GM19035 (cell line): ENCODE measurements at regions not wholly inside any gene's neighbourhood (a gene's known extent, or its start where the extent isn't known, plus 50 kb on each side); places are given as distances from the start of the nearest gene placed in this dataset.

Experiments
- ATAC-seq: cut with Tn5 transposase; IDR thresholded peaks from one replicate; pipeline ENCODE4 v1.9.1; 2021; ENCODE audit not compliant: unreplicated experiment

DNA sequence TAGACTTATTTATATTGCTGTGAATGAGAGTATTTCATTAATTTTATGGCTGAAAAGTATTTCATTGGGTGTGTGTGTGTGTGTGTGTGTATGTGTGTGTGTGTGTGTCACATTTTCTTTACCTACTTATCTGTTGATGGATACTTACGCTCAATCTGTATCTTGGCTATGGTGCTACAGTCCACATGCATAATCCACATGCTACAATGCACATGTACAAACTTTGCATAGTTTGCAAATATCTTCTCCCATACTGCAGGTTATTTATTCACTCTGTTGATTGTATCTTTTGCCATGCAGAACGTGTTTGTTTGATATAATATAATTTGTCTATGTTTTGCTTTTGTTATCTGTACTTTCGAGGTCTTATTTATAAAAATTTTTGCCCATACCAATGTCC lies 167.8 kb downstream of the RAB28 start:
- no peak for ATAC-seq

DNA sequence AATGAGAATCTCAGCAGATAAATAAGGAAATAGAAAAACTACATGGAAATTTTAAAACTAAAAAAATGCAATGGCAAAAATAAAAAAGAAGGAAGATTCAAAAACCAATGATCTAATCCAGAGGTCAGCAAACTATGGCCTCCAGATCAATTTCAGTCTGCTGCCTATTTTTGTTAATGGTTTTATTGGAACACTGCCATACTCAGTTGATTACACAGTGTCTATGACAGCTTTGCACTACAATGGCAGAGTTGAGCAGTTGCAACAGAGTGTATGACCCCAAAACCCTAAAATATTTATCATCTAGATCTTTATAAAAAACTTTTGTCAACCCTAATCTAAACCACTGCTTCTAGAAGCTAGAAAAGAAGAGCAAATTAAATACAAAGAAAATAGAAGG lies 170.3 kb downstream of the RAB28 start:
- no peak for ATAC-seq

DNA sequence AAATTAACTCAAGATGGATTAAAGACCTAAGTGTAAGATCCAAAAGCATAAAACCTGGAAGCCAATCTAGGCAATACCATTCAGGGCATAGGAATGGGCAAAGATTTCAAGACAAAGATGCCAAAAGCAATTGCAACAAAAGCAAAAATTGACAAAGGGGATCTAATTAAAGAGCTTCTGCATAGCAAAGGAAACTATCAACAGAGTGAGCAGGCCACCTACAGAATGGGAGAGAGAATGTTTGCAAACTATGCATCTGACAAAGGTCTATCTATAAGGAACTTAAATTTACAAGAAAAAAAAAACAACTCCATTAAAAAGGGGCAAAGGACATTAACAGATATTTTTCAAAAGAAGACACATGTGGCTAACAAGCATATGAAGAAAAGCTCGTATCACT lies 171.9 kb downstream of the RAB28 start:
- no peak for ATAC-seq

DNA sequence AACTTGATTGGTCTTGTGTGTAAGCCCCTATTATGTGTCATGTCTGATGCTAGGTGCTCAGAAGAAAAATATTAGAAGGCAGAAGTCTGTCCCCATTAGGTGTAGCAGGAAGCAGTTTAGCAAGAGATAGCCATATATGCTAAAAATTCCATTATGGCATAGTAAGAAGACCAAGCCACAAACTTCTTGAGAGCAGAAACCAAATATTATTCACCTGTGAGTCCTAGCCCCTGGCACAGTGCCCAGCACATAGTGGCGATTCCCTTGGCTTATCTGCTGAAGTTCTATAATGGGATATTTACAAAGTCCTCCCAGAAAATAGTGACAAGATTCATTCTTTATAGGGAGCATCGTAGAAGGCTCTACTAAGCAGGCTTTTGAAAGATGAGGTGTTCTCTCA lies 174.4 kb downstream of the RAB28 start:
- no peak for ATAC-seq

DNA sequence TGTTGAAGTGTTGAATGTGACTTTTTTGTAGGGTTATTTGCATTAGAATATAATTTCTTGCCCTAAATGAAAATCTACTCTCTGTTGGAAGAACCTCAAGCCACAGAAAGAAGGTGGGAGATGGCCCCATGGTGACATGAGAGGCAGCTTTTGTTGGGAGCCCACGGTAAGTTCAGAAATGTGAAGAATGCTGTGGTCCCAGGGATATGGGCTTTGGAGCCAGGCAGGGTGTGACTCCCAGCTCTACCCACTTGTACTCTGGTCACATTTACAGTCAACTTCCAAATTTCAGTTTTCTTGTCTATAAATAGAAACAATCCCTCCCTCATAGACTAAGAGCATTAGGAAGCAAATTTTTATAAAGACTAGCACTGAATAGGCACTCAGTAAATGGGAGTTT lies 177.8 kb downstream of the RAB28 start:
- ATAC-seq, result no peak

DNA sequence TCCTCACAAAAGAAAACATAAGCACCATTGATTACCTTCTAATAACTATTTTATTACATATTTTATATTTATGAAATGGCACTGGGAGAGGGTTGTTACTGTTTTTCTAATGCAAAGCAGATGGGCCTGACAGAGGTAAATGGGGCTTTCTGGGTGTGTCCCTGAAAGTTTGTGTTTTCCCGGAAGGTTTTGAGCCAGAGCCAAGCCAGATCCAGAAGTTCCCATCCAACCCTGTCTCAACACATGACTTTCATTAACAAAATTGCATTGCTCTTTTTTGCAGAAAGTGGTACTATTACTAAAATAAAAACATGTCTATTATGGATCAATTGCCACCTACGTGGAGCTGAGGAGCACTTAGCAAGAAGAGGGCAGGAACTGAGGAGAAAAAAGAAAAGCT lies 181.3 kb downstream of the RAB28 start:
- ATAC-seq, result no peak

DNA sequence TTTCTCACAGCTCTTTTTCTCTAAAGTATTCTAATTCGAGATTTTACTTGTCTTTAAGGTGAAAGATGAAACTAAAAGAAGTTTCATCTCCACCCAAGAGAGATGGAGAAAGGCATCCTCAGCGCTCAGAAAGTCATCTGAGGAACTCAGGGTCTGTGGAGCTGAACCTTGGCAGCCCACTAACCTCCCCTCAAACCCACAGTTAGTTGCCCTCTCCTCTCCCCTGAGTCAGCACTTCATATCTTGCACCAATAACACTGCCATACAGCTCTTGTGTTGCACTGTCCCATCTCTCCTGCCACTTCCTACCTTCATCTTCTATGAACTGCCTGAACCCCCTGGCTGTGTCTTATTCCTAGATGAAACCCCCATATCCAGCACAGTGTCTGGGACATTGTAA lies 184.8 kb downstream of the RAB28 start:
- ATAC-seq, result no peak

DNA sequence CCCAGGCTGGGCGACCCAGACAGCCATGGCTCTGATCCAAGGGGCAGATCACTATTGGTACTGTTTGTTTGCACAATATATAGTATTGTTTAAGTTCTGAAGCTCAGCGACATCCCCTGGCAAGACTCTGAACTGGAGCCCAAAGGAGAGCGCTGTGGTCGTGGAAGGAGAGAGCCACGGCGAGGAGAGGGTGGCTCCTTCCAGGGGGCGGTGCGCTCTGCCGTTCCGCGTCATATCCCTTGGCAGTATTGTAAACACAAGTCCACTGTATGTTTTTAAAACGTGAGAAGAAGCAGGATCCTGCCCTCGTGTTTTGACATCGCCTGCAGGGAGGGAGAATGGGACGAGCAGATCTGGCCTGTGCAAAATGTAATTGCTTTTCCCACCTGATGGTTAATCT lies 185.5 kb downstream of the RAB28 start:
- no peak for ATAC-seq

DNA sequence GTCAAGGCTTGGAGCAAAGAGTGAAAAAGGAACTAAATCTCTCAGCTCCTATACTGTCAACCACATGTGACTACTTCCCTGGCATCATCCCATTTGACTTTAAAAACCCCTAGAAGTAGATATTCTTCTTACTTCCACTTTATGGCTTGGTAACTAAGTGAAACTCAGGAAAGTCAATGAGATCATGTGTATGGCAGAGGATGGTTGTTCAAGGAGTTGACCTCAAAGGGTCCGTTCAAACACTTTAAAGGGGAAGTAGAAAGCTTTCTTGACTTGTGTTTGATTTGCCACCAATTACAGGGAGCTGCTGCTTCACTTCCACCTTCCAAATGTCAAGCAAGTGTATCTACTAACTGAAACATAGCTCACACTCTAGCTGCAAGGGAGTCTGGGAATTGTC lies 187.2 kb downstream of the RAB28 start:
- ATAC-seq, result no peak

DNA sequence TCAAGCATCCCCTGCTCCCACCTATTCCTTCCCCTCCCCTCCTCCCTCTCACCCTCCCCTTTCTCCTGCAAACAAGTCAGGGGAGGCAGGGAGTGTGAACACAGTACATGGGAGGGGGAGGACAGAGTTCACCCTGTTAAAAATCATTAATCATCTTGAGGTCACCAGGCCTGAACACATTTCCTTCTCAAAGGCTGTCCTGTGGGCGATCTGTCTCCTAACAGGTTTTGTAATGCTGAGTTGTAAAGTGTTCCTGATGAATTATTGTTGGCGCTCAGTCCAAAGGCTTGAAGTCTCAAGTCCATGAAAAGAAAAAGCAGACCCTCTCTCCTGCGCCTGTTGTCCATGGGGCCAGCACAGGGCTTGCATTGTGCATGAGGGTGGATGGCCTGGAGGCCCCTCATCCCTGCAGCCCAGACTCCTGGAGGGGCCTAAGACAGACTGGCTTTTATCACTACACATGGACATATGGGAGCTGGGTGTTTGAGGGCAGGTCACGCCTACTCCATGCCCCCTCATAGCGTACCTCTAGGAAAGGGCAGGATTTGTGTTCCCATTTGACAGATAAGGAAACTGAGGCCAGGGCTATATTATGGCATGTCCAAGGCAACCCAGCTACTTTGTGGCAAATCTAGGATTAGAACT lies 189.1 kb downstream of the RAB28 start:
- ATAC-seq, result no peak

DNA sequence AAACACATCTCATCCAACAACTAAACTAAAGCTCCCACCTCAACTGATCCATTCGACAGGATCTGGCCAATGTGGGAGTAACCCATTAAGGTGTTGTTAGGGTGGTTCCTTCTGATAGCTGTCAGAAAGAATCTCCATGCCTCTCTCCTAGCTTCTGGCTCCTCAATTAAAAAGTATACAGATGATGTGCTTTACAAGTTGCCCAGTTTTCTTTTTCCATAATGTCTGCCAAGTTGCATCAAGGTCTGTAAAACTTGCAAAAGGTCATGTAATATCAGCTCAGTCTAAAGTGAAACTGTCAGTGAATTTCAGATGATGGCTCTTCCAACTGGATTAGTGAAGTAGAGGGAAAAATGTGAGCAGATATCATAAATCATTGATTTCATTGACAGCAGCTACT lies 191.8 kb downstream of the RAB28 start:
- ATAC-seq, result no peak

DNA sequence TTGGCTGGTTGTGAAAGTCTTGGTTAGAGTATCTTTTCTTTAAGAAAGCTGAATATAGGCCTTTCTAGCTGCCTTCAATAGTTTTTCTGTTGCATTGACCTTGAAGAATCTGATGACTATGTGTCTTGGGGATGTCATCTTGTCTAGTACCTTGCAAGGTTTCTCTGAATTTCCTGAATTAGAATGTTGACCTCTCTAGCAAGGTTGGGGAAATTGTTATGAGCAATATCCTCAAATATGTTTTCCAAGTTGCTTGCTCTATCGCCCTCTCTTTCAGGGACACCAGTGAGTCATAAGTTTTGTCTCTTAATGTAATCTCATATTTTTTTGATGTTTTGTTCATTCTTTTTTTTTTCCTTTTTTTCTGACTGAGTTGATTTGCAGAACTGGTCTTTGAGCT lies 194.7 kb downstream of the RAB28 start:
- ATAC-seq, result no peak

DNA sequence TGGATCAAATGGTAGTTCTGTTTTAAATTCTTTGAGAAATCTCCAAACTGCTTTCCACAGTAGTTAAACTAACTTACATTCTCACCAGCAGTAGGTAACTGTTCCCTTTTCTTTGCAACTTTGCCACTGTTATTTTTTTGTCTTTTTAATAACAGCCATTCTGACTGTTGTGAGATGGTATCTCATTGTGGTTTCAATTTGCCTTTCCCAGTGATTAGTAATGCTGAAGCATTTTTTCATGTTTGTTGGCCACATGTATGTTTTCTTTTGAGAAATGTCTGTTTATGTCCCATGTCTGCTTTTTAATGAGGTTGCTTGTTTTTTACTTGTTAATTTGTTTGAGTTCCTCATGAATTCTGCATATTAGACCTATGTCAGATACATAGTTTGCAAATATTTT lies 198.8 kb downstream of the RAB28 start:
- ATAC-seq, result no peak

DNA sequence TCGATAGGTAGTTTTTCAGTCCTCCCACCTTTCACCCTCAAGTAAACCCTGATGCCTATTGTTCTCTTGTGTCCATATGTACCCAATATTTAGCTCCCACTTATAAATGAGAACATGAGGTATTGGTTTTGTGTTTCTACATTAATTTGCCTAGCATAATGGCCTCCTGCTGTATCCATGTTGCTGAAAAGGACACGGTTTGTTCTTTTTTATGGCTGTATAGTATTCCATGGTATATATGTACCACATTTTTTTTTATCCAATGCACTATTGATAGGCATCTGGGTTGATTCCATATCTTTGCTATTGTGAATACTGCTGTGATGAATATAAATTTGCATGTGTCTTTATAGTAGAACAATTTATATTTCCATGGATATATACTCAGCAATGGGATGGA lies 199.2 kb downstream of the RAB28 start:
- ATAC-seq, result no peak

DNA sequence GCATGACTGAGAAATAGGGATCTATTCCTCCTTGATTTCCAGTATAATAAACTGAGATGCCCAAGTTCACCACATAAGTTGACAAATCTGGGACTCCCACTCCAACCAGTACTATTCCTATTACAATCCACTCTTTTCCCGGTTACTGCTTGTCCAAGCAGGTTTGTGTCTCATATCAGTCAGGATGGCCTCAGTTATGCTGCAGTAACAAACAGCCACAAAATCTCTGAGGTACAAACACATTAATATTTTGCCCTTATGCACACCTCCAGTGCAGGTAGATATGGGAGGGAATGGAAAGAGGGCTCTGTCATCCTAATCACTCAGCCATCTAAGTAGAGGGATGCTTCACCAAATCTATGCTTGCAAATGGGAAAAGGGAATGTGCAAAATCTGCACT lies 207.8 kb downstream of the RAB28 start:
- no peak for ATAC-seq

DNA sequence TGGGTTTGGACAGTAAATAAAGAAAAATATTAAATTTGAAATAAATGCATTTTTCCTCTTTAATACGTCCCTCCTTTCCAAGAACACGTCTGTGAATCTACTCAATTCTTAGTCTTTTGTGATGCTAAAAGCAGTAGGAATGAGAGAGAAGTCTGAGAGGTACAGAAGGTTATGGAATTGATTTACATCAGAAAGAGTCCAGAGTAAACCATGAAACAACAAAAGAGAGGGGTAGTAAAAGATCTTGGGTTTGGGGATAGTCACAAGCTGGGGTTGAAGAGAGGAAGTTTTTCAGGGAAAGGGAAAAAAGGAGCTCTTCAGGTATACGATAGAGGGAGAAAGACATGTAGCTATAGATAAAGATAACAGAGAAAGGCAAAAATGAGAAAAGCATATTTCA lies 215.4 kb downstream of the RAB28 start:
- ATAC-seq, result no peak

DNA sequence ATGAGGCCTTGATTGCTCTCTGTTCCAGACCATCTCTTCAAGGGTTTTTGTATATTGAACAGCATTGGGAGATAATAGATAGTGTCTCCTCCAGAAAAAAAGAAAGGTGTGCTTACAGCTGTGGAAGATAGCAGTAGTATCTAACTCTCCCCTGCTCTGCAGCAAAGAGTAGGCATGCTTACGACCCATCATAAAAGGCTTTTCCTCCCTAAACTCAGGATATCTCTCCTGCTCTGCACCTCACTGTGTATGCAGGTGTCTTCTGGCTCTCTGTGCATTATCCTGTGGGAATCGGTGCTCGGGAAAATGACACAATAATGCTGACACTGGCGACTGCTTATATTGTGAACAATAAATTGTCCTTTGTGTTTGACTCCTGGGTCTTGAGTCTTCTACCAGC lies 216.0 kb downstream of the RAB28 start:
- no peak for ATAC-seq

DNA sequence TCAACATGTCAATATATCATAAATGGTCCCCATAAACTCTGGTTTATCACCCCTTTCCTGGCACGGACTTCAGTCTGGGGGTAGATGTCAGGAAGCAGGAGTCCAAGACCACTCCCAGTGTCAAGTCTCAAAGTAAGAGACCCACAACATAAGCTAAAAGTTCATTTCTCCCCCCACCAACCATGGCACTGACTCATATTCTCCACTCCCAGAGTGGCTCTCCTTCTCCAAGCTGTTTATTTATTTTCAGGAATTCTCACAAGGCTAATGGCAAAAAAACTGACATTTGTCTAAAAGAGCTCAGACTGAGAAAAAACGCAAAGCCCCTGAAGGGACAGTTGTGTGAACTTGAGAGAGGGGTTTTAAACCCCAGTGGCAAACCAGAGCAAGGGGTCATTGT lies 217.0 kb downstream of the RAB28 start:
- no peak for ATAC-seq

DNA sequence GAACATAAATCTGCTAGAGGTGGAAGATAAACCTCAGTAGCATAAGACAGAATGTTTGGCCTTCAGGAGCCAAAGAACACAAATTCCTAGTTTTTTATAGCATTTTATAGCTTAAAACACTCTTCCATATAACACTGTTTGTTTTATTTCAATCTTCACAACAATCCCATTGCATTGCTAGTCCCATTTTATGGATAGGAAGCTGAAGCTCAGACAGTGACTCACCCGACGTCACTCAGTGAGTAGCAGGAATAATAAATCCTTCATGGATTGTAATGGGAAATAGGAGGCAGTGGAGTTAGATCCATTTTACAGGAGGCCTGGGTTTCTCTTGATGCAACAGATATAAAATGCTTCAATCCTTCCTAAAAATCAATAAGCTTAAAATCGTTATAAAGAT lies 217.5 kb downstream of the RAB28 start:
- no peak for ATAC-seq

DNA sequence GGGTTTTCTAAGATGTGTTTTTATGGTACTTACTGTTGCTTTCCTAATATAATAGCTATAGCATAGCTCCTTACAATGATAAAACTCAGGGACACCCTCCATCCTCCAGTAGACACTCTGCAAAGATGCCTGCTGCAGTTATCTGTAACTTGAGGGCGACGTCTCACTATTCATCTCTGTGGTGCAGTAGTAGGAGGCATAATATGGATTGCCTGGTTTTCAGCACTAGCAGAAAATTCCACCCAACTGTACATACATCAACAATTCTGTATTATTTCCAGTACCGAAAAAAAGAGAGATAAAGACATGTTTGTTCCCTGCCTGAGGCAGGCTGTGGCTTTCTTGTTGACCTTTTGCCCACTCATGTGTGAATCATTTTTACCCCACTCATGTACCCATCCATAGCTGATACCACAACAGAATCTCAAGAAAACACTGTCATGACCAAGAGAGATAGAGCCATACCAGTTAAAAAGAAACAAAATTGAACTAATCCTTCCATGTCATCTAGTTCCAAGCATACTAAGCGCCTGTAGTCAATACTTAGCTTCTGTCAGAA lies 220.1 kb downstream of the RAB28 start:
- ATAC-seq, result no peak

DNA sequence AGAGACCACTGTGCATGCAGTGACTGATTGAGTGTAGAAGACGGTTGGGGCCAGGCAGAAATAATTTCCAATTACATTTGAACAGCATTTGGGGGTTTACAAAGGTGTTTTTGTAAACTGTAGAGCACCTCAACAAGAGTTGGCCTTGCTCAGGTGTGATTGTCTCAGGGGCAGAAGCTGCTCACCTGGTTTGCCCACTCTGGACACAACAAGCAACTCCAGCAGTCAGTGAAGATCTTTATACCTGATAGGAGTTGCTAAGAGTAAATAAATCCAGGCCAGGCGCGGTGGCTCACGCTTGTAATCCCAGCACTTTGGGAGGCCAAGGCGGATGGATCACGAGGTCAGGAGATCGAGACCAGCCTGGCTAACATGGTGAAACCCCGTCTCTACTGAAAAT lies 221.3 kb downstream of the RAB28 start:
- no peak for ATAC-seq

DNA sequence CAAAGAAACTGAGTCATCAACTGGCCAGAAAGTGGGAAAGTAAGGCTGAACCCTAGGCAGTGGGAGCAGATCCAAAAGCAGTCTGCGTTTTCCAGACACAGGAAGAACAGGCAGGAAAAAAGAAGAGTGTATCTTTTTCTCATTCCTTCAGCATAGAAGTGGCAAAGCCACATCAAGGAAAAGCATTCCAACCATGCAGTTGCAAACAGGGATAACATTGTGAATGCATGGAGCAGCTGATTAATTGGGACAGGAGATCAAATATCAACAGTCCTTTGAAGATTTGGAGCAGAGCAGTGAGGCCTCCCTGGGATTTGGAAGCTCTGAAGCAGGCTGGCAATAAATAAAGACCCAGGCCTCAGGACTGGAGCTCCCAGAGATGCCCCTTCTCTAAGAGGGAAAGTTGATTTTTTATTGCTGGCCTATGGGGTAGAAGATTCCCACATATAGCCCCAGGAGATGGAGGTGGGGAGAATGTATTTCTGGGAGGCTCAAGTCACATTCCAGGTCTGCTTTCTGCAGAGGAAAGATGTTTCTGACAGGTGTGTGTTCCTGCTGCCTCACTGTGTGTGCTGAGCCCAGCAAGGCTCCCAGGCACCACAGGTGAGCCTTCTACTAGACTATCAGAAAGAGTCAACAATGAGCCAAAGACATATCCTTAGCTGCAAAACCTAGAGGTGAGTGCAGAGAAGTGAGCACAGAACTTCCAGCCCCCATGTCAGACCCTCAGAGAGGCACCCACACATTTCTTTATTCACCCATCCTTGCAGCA lies 222.5 kb downstream of the RAB28 start:
- no peak for ATAC-seq

DNA sequence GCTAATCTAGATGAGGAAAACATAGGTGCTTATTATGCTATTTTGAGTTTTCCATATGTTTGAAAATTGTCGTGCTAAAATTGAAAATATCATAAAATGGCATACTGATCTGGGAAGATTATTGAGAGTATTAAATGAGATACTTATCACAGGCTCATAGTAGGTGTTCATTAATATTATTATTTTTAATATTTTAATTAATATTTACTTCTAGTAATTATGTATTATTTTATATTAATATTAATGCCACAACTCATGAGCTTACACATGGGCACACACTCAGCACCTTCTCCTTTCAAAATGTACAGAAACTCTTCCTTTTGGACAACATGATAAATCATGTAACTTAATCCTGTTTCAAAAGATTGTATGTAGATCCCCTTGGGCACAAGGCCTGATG lies 223.6 kb downstream of the RAB28 start:
- no peak for ATAC-seq
